Endodermal cell (in vitro differentiated cells): ENCODE measurements at regions not wholly inside any gene's neighbourhood (a gene's known extent, or its start where the extent isn't known, plus 50 kb on each side); places are given as distances from the start of the nearest gene placed in this dataset.

Source experiments
- DNase-seq: peaks from one replicate; pipeline ENCODE4 v3.0.0-alpha.2; 2017
- H3K27ac ChIP-seq: 2 replicates; pipeline ENCODE4 v1.5.1; 2013; ENCODE audit warnings: mild to moderate bottlenecking, low read depth, low read length, moderate library complexity
- H3K27me3 ChIP-seq: 2 replicates; pipeline ENCODE4 v1.6.1; 2013; ENCODE audit warnings: mild to moderate bottlenecking, low read length, moderate library complexity; ENCODE audit not compliant: insufficient read depth, control insufficient read depth, poor library complexity, severe bottlenecking
- H3K36me3 ChIP-seq: 2 replicates; pipeline ENCODE4 v1.7.0; 2013; ENCODE audit warnings: mild to moderate bottlenecking, low read length, moderate library complexity; ENCODE audit not compliant: control insufficient read depth, insufficient read depth
- H3K4me1 ChIP-seq: one replicate; pipeline ENCODE4 v1.7.0; 2013; ENCODE audit warnings: low read length; ENCODE audit not compliant: control insufficient read depth, insufficient read depth
- H3K4me3 ChIP-seq: 2 replicates; pipeline ENCODE4 v1.5.1; 2013; ENCODE audit warnings: mild to moderate bottlenecking, low read length, moderate library complexity
- H3K9ac ChIP-seq: 2 replicates; pipeline ENCODE4 v1.6.1; 2013; ENCODE audit warnings: mild to moderate bottlenecking, low read length, moderate library complexity; ENCODE audit not compliant: poor library complexity, severe bottlenecking; ENCODE audit errors: extremely low read depth
- H3K9me3 ChIP-seq: 2 replicates; pipeline ENCODE4 v1.6.1; 2013; ENCODE audit warnings: mild to moderate bottlenecking, low read length, moderate library complexity; ENCODE audit not compliant: control insufficient read depth
- H3K27ac Mint-ChIP-seq: 2 replicates; pipeline ENCODE4 v1.8.0; 2020; ENCODE audit warnings: mixed read lengths
- H3K27me3 Mint-ChIP-seq: 2 replicates; pipeline ENCODE4 v1.8.0; 2021; ENCODE audit warnings: mild to moderate bottlenecking, mixed read lengths; ENCODE audit not compliant: insufficient read depth
- H3K36me3 Mint-ChIP-seq: 2 replicates; pipeline ENCODE4 v1.8.0; 2020; ENCODE audit warnings: low read depth, mixed read lengths
- H3K4me1 Mint-ChIP-seq: 2 replicates; pipeline ENCODE4 v1.8.0; 2020; ENCODE audit warnings: mixed read lengths
- H3K4me3 Mint-ChIP-seq: 2 replicates; pipeline ENCODE4 v1.8.0; 2020; ENCODE audit warnings: mild to moderate bottlenecking, moderate library complexity, mixed read lengths
- H3K9me3 Mint-ChIP-seq: 2 replicates; pipeline ENCODE4 v1.8.0; 2020; ENCODE audit warnings: mild to moderate bottlenecking, mixed read lengths
- WGBS, 2 experiments: methylation state at CpG; one replicate each; pipeline versions ENCODE4 v1.1.5 to v1.1.7; 2013; ENCODE audit warnings: missing lambda C conversion rate in 2 of 2, mixed read lengths in 1 of 2; ENCODE audit not compliant: insufficient coverage in 1 of 2, insufficient read length in 1 of 2; 5-methylcytosine and 5-hydroxymethylcytosine counted together
- TF ChIP-seq, protein P1 (sequence below): fragments of 200-600 bp; sonication (generic); conservative IDR thresholded peaks from 2 replicates; pipeline ENCODE4 v1.5.0; 2021; ENCODE audit warnings: antibody characterized with exemption, mild to moderate bottlenecking

DNA sequence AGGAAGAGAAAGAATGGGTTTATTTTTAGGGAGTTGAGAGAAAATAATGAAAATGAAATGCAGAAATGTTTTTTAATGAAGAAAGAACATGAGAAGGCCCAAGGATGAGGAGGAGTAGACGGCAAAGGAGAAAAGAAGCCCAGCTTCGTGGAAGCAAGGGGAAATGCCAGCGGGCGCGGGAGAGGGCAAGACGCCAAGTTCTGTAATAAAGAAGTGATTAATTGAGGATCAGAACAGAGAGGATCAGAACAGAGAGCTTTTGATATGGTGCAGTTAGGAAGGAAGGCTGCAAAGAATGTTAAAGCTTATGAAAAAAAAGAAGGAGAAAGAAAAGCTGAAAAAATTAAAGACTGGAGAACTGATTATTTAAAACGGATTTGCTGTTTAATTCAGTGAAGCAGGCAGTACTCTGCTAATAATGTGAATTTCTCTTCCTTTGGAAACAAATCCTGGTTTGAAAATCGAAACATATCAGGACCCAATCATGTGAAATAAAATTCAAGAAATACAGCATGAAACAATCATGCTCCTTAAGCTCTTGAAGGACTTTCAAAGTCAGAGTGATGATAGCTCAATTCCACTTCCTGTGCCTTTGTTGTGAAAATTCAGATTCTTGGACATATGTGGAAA is 99.3 kb upstream of the SOX1 start:
- no peaks in the 10 kb centered on the region for H3K4me1 Mint-ChIP-seq
- Histone ChIP-seq H3K27ac (no peak overlapping the region), H3K9ac (no peak overlapping the region), H3K36me3 (no peaks in the 10 kb centered on the region), H3K4me1 (no peaks in the 10 kb centered on the region), H3K4me3 (no peak overlapping the region), H3K9me3 (no peaks in the 10 kb centered on the region), H3K27me3 (peaks cover 6% of the 10 kb centered on the region)
- WGBS, 2 experiments, result 94% methylated on average over 8 of the region's 8 CpGs
- H3K4me3 Mint-ChIP-seq, result no peak overlapping the region
- no peak for DNase-seq
- H3K27me3 Mint-ChIP-seq, result peaks cover 11% of the 10 kb centered on the region
- H3K27ac Mint-ChIP-seq, result no peak overlapping the region
- no peaks in the 10 kb centered on the region for H3K36me3 Mint-ChIP-seq
- TF ChIP-seq, protein P1, sequence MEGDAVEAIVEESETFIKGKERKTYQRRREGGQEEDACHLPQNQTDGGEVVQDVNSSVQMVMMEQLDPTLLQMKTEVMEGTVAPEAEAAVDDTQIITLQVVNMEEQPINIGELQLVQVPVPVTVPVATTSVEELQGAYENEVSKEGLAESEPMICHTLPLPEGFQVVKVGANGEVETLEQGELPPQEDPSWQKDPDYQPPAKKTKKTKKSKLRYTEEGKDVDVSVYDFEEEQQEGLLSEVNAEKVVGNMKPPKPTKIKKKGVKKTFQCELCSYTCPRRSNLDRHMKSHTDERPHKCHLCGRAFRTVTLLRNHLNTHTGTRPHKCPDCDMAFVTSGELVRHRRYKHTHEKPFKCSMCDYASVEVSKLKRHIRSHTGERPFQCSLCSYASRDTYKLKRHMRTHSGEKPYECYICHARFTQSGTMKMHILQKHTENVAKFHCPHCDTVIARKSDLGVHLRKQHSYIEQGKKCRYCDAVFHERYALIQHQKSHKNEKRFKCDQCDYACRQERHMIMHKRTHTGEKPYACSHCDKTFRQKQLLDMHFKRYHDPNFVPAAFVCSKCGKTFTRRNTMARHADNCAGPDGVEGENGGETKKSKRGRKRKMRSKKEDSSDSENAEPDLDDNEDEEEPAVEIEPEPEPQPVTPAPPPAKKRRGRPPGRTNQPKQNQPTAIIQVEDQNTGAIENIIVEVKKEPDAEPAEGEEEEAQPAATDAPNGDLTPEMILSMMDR, result no peak
- peaks cover 2% of the 10 kb centered on the region for H3K9me3 Mint-ChIP-seq

DNA sequence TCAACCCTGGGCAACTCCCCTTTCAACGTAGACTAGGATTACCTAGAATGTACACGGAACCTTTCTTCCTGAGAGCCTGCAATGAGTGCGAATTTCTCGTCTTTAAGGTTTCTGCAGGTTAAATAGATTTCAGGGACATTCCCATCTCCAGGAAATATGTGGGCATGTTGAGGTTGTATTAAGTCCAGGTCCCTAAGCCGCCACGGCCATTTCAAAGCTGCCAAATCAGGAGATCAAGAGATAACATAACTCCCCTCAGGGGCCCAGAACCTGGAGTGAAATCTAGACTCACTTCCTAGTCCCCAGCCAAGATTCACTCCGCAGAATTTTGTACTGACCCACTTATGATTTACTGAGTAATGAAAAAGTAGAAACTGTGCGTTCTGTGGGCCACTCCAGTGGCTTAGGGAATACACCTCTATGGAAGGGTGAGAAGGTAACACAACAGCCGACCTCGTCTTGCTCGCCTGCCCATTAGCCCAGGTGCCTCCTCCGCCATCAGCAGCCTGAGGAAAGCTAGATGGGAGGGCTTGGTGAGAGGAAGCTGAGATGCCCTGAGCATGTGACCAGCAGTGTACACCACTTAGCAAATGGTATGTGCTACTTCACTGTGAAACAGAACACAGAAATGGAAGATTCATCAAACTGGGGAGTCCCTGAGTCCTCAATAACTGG is 98.5 kb upstream of the SOX1 start:
- peaks cover 2% of the 10 kb centered on the region for H3K4me1 Mint-ChIP-seq
- H3K9ac ChIP-seq, result no peak overlapping the region
- H3K27me3 Mint-ChIP-seq, result peaks cover 18% of the 10 kb centered on the region
- H3K36me3 ChIP-seq, result no peaks in the 10 kb centered on the region
- TF ChIP-seq, protein P1, result no peak
- no peaks in the 10 kb centered on the region for H3K4me1 ChIP-seq
- H3K27ac ChIP-seq, result no peak overlapping the region
- WGBS, 2 experiments, result 94 to 97% methylated on average over 8 to 12 of the region's 12 CpGs
- no peak overlapping the region for H3K27ac Mint-ChIP-seq
- DNase-seq, result no peak
- H3K27me3 ChIP-seq, result peaks cover 13% of the 10 kb centered on the region
- H3K4me3 ChIP-seq, result no peak overlapping the region
- H3K9me3 Mint-ChIP-seq, result peaks cover 2% of the 10 kb centered on the region
- no peak overlapping the region for H3K4me3 Mint-ChIP-seq
- H3K9me3 ChIP-seq, result no peaks in the 10 kb centered on the region
- no peaks in the 10 kb centered on the region for H3K36me3 Mint-ChIP-seq

DNA sequence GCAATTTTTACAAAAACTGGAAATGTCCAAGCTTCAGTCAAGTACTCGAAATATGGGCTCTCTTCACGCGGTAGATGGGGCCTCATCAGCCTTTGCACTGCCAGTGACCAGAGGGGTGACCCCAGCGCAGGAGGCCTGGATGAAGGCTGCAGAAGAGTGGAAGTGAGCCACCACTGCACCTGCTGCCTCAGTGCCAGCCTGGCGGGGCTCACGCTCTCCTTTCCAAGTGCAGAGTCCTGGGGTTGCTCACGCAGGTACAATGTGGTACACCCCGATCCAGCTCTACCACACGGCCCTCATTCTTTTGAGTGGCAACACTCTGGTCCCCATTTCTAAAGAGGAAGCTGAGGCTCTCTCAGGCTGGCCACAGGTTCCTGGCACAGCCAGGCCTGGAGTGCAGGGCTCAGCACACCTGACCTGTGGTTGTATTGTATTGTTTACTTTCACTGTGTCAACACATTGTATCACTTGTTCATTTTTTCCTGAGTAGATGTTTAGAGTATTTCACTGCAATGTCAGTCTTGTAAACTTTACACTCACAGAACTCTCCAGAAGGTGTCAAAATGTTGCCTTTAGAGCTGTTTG is 97.3 kb upstream of the SOX1 start:
- Histone ChIP-seq H3K27me3 (peaks cover 22% of the 10 kb centered on the region), H3K9me3 (no peaks in the 10 kb centered on the region), H3K27ac (no peak overlapping the region), H3K9ac (no peak overlapping the region), H3K4me3 (no peak overlapping the region), H3K36me3 (no peaks in the 10 kb centered on the region), H3K4me1 (no peaks in the 10 kb centered on the region)
- TF ChIP-seq, protein P1, result no peak
- Mint-ChIP-seq H3K27me3 (peaks cover 20% of the 10 kb centered on the region), H3K4me3 (no peak overlapping the region), H3K27ac (no peak overlapping the region), H3K4me1 (peaks cover 6% of the 10 kb centered on the region), H3K36me3 (no peaks in the 10 kb centered on the region), H3K9me3 (peaks cover 6% of the 10 kb centered on the region)
- WGBS, 2 experiments, result 92 to 100% methylated on average over 3 to 9 of the region's 9 CpGs
- DNase-seq, result no peak
